ENCODE measurements at regions not wholly inside any gene's neighbourhood (a gene's known extent, or its start where the extent isn't known, plus 50 kb on each side); places are given as distances from the start of the nearest gene placed in this dataset.
A peak's percentile ranks its signal among the peaks of the same experiment; 100 is the strongest.

- ChIA-PET CTCF (no interaction called here), POLR2A (no interaction called here)
- no peak for ATAC-seq
Observed at GRCh38 chr5:51996356-51996861, 613.2 kb downstream of the ISL1 start.

DNA sequence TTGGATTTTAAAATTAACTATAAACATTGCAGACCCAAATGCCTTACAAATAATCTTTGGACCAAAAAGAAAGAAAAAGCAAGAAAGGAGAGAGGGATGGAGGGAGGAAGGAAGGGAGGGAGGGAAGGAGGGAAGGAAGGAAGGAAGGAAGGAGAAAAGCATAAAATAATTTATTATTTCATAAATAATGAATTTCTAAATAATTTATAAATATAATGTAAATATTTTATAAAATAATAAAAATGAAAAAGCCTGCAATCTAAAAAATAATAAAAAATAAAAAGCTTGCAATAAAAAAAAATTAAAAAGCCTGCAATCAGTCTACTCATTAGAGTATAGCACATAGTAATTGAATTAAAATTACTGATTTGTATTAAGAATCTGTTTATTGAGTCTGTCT, 614.3 kb downstream of the ISL1 start:
- no peak overlapping the region for H3K4me3 Mint-ChIP-seq
- CTCF ChIA-PET, result no interaction called here
- no peak for ATAC-seq

More at GRCh38 chr5:51996356-51996861, 613.2 kb downstream of the ISL1 start:
- H3K9me3 Mint-ChIP-seq, result peaks cover 8% of the 10 kb centered on the region; the same call in 1 of the 2 replicates
- TF ChIP-seq FOXP4 (CRISPR knock-in tag; IDR thresholded peaks at IDR 0.05) (no peak), E2F4 (CRISPR knock-in tag; IDR thresholded peaks at IDR 0.05; ENCODE audit: borderline replicate concordance, low read depth) (no peak), PRDM15 (CRISPR knock-in tag; IDR thresholded peaks at IDR 0.05) (no peak), EMX1 (CRISPR knock-in tag; IDR thresholded peaks at IDR 0.05) (no peak), CREB1 (CRISPR knock-in tag; IDR thresholded peaks at IDR 0.05) (no peak)
- TF ChIP-seq, protein P1, sequence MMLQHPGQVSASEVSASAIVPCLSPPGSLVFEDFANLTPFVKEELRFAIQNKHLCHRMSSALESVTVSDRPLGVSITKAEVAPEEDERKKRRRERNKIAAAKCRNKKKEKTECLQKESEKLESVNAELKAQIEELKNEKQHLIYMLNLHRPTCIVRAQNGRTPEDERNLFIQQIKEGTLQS (CRISPR knock-in tag; conservative IDR thresholded peaks at IDR 0.05), result no peak
- TF ChIP-seq, protein P2, sequence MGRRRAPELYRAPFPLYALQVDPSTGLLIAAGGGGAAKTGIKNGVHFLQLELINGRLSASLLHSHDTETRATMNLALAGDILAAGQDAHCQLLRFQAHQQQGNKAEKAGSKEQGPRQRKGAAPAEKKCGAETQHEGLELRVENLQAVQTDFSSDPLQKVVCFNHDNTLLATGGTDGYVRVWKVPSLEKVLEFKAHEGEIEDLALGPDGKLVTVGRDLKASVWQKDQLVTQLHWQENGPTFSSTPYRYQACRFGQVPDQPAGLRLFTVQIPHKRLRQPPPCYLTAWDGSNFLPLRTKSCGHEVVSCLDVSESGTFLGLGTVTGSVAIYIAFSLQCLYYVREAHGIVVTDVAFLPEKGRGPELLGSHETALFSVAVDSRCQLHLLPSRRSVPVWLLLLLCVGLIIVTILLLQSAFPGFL (CRISPR knock-in tag; IDR thresholded peaks at IDR 0.05; ENCODE audit: borderline replicate concordance), result no peak
- peaks cover 3% of the 10 kb centered on the region for H3K4me1 Mint-ChIP-seq
- H3K36me3 Mint-ChIP-seq, result no peaks in the 10 kb centered on the region
- no peak overlapping the region for H3K27ac Mint-ChIP-seq
- H3K27me3 Mint-ChIP-seq (ENCODE audit: low read depth), result no peaks in the 10 kb centered on the region
- no peak overlapping the region for H3K4me3 Mint-ChIP-seq
- no peak for DNase-seq (ENCODE audit: low spot score)

GRCh38 chr5:51997949-51998348, 614.7 kb downstream of the ISL1 start:
- no peak for DNase-seq (ENCODE audit: low spot score)
- ChIA-PET CTCF (no interaction called here), POLR2A (no interaction called here)
- Mint-ChIP-seq H3K27ac (0 out of 2 replicates have a peak overlapping the region, but pooled peaks have one; percentile 31), H3K4me1 (peaks cover 3% of the 10 kb centered on the region), H3K36me3 (no peaks in the 10 kb centered on the region), H3K9me3 (peaks cover 4% of the 10 kb centered on the region; the same call in 1 of the 2 replicates), H3K27me3 (ENCODE audit: low read depth) (no peaks in the 10 kb centered on the region), H3K4me3 (no peak overlapping the region)
- TF ChIP-seq NR2C2 (CRISPR knock-in tag; IDR thresholded peaks at IDR 0.05), result no peak
- TF ChIP-seq GABPB1 (CRISPR knock-in tag; IDR thresholded peaks at IDR 0.05), result no peak
- no peak for TF ChIP-seq CREM (CRISPR knock-in tag; IDR thresholded peaks at IDR 0.05)
- no peak for TF ChIP-seq ZNF396 (CRISPR knock-in tag; IDR thresholded peaks at IDR 0.05; ENCODE audit: borderline replicate concordance)
- TF ChIP-seq, protein P3, sequence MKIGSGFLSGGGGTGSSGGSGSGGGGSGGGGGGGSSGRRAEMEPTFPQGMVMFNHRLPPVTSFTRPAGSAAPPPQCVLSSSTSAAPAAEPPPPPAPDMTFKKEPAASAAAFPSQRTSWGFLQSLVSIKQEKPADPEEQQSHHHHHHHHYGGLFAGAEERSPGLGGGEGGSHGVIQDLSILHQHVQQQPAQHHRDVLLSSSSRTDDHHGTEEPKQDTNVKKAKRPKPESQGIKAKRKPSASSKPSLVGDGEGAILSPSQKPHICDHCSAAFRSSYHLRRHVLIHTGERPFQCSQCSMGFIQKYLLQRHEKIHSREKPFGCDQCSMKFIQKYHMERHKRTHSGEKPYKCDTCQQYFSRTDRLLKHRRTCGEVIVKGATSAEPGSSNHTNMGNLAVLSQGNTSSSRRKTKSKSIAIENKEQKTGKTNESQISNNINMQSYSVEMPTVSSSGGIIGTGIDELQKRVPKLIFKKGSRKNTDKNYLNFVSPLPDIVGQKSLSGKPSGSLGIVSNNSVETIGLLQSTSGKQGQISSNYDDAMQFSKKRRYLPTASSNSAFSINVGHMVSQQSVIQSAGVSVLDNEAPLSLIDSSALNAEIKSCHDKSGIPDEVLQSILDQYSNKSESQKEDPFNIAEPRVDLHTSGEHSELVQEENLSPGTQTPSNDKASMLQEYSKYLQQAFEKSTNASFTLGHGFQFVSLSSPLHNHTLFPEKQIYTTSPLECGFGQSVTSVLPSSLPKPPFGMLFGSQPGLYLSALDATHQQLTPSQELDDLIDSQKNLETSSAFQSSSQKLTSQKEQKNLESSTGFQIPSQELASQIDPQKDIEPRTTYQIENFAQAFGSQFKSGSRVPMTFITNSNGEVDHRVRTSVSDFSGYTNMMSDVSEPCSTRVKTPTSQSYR (CRISPR knock-in tag; IDR thresholded peaks at IDR 0.05), result no peak
- no peak for TF ChIP-seq NR1H2 (CRISPR knock-in tag; IDR thresholded peaks at IDR 0.05)
- ATAC-seq, result 0 out of 2 replicates have a peak, but pooled peaks have one; percentile 36

More for the DNA sequence above, 614.3 kb downstream of the ISL1 start:
- TF ChIP-seq, protein P4, sequence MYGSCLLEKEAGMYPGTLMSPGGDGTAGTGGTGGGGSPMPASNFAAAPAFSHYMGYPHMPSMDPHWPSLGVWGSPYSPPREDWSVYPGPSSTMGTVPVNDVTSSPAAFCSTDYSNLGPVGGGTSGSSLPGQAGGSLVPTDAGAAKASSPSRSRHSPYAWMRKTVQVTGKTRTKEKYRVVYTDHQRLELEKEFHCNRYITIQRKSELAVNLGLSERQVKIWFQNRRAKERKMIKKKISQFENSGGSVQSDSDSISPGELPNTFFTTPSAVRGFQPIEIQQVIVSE (CRISPR knock-in tag; IDR thresholded peaks at IDR 0.05; ENCODE audit: borderline replicate concordance), result no peak
- TF ChIP-seq HMGA2 (CRISPR knock-in tag; IDR thresholded peaks at IDR 0.05), result peak; percentile 66
- POLR2A ChIA-PET, result no interaction called here
- Mint-ChIP-seq H3K27me3 (ENCODE audit: low read depth) (no peaks in the 10 kb centered on the region), H3K4me1 (peaks cover 3% of the 10 kb centered on the region), H3K27ac (no peak overlapping the region), H3K36me3 (no peaks in the 10 kb centered on the region), H3K9me3 (peaks cover 4% of the 10 kb centered on the region; the same call in 1 of the 2 replicates)
- DNase-seq (ENCODE audit: low spot score), result no peak

Measured in WTC11 (cell line).